ENCODE measurements at regions not wholly inside any gene's neighbourhood (a gene's known extent, or its start where the extent isn't known, plus 50 kb on each side); places are given as distances from the start of the nearest gene placed in this dataset.
A peak's percentile ranks its signal among the peaks of the same experiment; 100 is the strongest.

- no peak for DNase-seq
- in situ Hi-C loops (cut with HindIII; ENCODE audit: low pct_ligation_motif_present, low pct_unique_long_range_greater_than_20kb, low sequenced_read_pairs): no loop called here
These were observed 503.4 kb downstream of the PLXNA4 start for GRCh38 chr7:132072873-132073272.

- DNase-seq: no peak
- in situ Hi-C loops (cut with HindIII; ENCODE audit: low pct_ligation_motif_present, low pct_unique_long_range_greater_than_20kb, low sequenced_read_pairs): no loop called here
These were observed 504.1 kb downstream of the PLXNA4 start for GRCh38 chr7:132072165-132072564.

GRCh38 chr7:132069306-132069705 is 507.0 kb downstream of the PLXNA4 start:
- no peak for DNase-seq
- in situ Hi-C loops (cut with HindIII; ENCODE audit: low pct_ligation_motif_present, low pct_unique_long_range_greater_than_20kb, low sequenced_read_pairs): no loop called here

GRCh38 chr7:132066761-132067171 is 509.5 kb downstream of the PLXNA4 start:
- no peak for DNase-seq
- in situ Hi-C loops (cut with HindIII; ENCODE audit: low pct_ligation_motif_present, low pct_unique_long_range_greater_than_20kb, low sequenced_read_pairs): no loop called here

GRCh38 chr7:132065989-132066603 is 509.7 kb upstream of the PODXL start:
- in situ Hi-C loops (cut with HindIII; ENCODE audit: low pct_ligation_motif_present, low pct_unique_long_range_greater_than_20kb, low sequenced_read_pairs): no loop called here
- peak; percentile 33 for DNase-seq

- DNase-seq: peak; percentile 99
- in situ Hi-C loops (cut with HindIII; ENCODE audit: low pct_ligation_motif_present, low pct_unique_long_range_greater_than_20kb, low sequenced_read_pairs): no loop called here
These were observed 509.0 kb upstream of the PODXL start for GRCh38 chr7:132065193-132065988.

GRCh38 chr7:132063800-132064199 is 507.4 kb upstream of the PODXL start:
- in situ Hi-C loops (cut with HindIII; ENCODE audit: low pct_ligation_motif_present, low pct_unique_long_range_greater_than_20kb, low sequenced_read_pairs): no loop called here
- no peak for DNase-seq

- in situ Hi-C loops (cut with HindIII; ENCODE audit: low pct_ligation_motif_present, low pct_unique_long_range_greater_than_20kb, low sequenced_read_pairs): no loop called here
These were observed 505.5 kb upstream of the PODXL start for GRCh38 chr7:132061937-132062336.

GRCh38 chr7:132059141-132059540 is 502.7 kb upstream of the PODXL start:
- in situ Hi-C loops (cut with HindIII; ENCODE audit: low pct_ligation_motif_present, low pct_unique_long_range_greater_than_20kb, low sequenced_read_pairs): no loop called here
- no peak for DNase-seq

More at GRCh38 chr7:132061937-132062336, 505.5 kb upstream of the PODXL start:
- DNase-seq: no peak

- no peak for DNase-seq
- in situ Hi-C loops (cut with HindIII; ENCODE audit: low pct_ligation_motif_present, low pct_unique_long_range_greater_than_20kb, low sequenced_read_pairs): no loop called here
These were observed 499.1 kb upstream of the PODXL start for GRCh38 chr7:132055336-132056120.

GRCh38 chr7:132053871-132054270 is 497.4 kb upstream of the PODXL start:
- no peak for DNase-seq
- in situ Hi-C loops (cut with HindIII; ENCODE audit: low pct_ligation_motif_present, low pct_unique_long_range_greater_than_20kb, low sequenced_read_pairs): no loop called here

GRCh38 chr7:132051311-132051710 is 494.9 kb upstream of the PODXL start:
- in situ Hi-C loops (cut with HindIII; ENCODE audit: low pct_ligation_motif_present, low pct_unique_long_range_greater_than_20kb, low sequenced_read_pairs): no loop called here
- no peak for DNase-seq

GRCh38 chr7:132049462-132050304 is 493.3 kb upstream of the PODXL start:
- in situ Hi-C loops (cut with HindIII; ENCODE audit: low pct_ligation_motif_present, low pct_unique_long_range_greater_than_20kb, low sequenced_read_pairs): no loop called here
- peak; percentile 56 for DNase-seq

GRCh38 chr7:132045481-132045980 is 489.1 kb upstream of the PODXL start:
- DNase-seq: no peak
- in situ Hi-C loops (cut with HindIII; ENCODE audit: low pct_ligation_motif_present, low pct_unique_long_range_greater_than_20kb, low sequenced_read_pairs): no loop called here

GRCh38 chr7:132045002-132045401 is 488.6 kb upstream of the PODXL start:
- DNase-seq: no peak
- in situ Hi-C loops (cut with HindIII; ENCODE audit: low pct_ligation_motif_present, low pct_unique_long_range_greater_than_20kb, low sequenced_read_pairs): no loop called here

- in situ Hi-C loops (cut with HindIII; ENCODE audit: low pct_ligation_motif_present, low pct_unique_long_range_greater_than_20kb, low sequenced_read_pairs): no loop called here
- DNase-seq: no peak
These were observed 487.8 kb upstream of the PODXL start for GRCh38 chr7:132044247-132044646.

- DNase-seq: no peak
- in situ Hi-C loops (cut with HindIII; ENCODE audit: low pct_ligation_motif_present, low pct_unique_long_range_greater_than_20kb, low sequenced_read_pairs): no loop called here
These were observed 484.7 kb upstream of the PODXL start for GRCh38 chr7:132041108-132041507.
